Stimulated activated CD8-positive, alpha-beta memory T cell treated with anti-CD3 and anti-CD28 coated beads, Interleukin-7, amount 100 ng/mL, for 24 hours (primary cell): ENCODE measurements at regions not wholly inside any gene's neighbourhood (a gene's known extent, or its start where the extent isn't known, plus 50 kb on each side); places are given as distances from the start of the nearest gene placed in this dataset.

Experiments used
- DNase-seq: peaks from one replicate; pipeline ENCODE4 v3.0.0-alpha.2; 2020; ENCODE audit warnings: low read depth

DNA sequence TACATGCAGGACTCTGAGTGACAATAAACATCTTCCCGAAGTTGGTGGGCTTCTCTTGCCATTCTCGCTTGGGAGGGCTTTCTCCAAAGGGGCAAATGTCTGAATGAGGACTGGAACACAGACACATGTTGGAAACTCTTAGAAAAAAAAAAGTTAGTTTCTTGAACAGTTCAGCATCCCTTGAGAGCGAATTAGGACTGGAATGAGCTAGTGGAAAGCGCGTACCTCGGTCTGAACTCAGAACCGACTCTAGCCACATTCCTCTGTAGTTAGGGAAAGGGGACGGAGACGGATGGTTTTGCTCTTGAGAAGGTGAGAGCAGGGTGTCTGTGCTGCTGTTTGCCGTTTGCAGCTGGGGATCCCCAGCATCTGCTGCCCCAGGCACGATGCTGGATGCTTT is 517.3 kb downstream of the TBC1D22A start:
- DNase-seq, result no peak

DNA sequence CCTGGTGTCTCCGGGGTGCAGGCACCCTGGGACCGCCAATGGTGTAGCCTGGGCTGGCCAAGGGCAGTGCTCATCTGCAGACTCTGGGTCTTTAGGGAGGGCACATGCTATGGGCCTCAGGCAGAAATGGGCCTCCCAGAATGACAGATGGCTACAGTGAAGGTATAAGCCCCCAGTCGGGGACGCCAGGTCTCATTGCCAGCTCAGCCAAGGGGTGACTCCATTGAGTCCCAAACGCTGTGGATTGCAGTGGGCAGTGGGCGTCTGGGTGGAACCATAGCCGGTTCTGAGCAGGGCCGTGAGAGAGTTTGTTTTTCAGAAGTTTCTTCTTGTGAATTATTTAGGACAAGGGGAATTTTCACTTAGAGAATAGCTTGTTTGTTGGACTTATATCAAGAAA is 516.9 kb downstream of the TBC1D22A start:
- no peak for DNase-seq

DNA sequence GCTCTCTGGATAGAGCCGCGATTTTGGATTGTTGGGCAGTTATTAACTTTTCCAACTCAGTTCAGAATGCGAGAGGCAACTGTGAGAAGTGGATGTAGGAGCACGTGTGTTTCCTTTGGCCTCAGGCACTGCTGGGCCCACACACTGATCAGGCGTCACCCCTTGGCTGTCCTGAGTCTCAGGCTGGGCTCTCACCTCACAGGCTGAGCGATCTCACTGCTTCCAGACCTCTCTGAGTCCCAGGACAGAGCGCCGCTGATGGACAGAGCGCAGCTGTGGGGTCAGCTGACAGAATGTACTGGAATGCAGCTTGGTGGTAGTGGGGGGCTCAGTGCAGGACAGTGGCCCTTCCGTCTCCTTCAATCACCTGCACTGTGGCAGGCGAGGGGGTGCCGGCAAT is 516.2 kb downstream of the TBC1D22A start:
- DNase-seq, result no peak

DNA sequence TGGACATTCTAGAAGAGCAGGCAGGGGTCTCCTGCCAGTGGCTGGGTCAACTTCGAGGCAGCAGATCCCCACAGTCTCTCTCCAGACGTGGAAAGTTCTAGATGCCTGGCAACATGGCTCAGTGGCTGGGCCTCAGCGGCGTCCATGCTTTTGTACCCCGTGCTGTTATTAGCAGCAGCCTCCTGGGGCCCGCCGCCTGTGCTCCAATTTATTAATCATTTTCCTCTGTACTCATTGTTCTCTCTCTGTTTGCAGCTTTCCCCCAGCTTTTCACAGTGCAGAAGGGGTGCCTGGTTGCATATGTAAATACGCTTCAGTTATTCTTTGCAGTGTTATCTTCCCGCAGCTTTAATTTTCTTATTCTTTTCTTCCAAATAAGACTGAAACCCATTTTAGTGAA is 515.1 kb downstream of the TBC1D22A start:
- no peak for DNase-seq

DNA sequence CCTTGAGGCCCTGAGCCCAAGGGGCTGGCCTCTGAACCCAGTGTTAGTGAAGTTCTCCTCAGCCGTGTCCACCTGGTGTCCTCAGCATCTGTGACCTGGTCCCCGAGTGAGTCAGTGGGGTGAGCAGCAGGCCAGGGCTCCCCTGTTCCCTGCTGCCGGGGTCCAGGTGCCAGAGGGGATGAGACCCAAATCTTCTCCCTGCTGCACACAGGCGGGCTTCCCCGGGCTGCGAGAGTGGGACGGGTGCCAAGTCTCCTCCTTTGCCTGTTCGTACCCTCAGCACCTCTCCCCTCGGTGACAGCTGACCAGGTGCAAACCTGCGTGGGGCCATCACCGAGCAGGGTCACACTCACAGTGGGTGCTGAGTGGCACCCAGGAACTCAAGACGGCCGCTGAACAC is 514.5 kb downstream of the TBC1D22A start:
- DNase-seq, result no peak

DNA sequence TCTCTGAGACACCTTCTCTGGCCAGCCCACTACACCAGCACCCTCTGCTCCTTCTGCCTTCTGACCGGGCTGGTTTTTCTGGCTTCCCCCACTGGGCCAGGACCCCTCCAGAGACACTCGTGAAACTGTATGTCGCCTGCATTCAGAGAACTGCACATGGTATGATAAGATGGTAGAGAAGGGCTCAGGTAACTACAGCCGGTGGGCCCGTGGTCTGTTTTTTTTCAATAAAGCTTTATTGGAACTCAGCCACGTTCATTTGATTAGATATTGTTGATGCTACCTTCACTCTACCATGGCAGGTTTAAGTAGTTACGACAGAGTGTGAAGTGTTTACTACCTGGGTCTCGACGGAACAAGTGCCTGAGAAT is 514.0 kb downstream of the TBC1D22A start:
- DNase-seq, result no peak

DNA sequence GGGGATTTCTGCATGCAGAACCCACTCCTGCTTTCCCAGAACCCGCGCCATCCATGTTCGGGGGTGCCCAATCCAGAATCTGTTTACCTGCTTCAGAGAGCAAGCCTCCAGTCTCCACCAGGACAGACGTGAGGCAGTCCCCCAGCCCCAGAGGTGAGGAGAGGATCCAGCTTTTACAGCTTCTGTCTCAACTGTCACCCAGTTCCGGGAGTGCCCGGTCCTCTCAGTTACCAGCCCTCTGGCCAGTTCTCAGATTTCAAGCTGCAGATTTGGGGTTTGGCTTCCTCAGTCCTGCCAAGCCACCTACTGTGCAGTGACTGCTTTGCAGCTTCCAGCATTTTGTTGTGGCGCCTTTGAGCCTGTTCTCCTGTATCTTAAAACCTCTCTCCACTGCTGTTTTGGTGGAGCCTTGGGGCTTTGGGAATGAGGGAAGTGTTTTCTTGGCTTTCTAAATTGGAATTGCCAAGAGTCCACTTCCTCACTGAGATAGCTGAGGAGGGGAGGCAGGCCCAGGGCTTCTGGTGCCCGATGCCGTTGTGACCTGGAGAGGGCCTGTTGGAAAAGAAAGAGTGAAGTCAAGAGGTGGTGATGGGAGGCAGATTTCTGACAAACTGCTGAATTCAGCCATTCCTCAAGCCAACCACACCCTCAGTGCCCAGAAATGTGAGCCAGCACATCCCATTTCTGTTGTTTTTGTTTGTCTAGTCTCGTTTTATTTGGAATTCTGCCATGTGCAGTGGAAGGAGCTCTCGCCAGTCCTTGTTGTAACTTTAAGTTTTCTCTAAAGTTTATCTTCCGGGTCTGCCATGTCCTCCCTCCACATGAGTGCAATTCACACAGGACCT is 513.4 kb downstream of the TBC1D22A start:
- no peak for DNase-seq

DNA sequence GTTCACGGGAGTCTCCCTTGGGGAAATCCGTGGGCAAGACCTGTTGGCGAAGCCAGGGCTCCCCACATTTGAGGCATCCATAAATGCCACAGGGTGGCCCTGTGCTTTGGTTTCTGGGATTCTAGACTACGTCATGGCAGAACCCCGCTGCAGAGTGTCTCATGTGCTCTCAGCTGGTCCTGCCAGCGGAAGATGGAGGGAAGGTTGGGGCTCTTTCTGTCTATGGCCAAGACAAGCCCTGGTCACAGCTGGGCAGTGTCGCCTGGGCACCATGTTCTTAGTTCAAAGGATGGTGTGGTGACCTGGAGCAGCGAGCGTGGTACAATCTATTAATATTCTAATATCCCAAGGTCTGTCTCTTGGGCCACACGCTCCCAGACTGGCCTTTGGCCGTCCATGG is 511.7 kb downstream of the TBC1D22A start:
- no peak for DNase-seq

DNA sequence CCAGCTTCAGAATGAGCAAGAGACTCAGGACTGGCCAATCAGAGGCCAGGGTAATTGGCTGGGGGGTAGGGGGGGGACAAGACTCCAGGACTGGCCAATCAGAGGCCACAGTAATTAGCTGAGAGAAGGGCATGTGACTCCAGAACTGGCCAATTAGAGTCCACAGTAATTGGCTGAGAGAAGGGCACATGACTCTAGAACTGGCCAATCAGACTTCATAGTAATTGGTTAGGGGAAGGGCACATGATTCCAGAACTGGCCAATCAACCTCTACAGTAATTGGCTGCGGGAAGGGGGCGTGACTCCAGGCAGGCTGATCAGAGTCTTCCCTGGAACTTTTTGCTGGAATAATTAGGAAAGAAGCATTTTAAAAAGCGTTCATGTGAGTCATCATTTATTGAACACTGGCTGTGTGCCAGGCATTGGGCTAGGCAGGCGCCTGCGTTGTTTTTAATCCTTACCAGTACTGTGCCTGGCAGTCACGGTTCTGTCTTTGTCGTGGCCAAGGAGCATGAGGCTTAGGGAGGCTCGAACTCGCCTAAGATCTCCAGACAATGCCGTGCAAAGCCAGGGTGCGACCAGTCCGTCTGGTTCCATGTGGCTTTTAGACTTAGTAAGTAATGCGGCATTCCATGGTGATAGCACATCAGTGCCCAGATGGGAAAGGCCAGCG is 508.1 kb downstream of the TBC1D22A start:
- no peak for DNase-seq

DNA sequence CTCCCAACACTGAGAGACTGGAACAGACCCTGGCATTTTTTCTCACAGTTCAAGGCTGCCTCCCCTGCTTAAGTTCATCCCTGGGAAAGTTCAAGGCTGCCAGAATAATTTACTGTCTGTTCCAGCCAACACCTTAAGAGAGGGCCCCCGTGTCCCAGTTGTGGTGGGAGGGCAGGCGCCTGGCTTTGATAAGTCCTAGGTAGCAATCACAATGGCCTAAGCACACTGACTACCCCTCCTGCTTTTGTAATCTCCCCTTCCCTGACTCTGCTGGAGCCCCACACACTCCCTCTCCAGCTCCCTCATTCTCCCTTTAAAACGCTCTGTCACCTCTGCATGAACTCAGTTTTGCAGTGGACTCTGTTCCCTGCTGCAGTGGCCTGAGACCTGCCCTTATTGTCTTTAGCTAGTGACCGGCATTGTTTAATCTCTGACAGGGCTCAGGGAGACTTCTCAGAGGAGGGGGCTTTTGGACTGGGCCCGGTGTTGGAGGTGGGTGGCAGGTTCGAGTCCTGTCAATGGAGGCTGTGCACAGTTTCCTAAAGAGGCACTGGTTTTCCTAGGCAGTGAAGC is 507.2 kb downstream of the TBC1D22A start:
- DNase-seq, result no peak

DNA sequence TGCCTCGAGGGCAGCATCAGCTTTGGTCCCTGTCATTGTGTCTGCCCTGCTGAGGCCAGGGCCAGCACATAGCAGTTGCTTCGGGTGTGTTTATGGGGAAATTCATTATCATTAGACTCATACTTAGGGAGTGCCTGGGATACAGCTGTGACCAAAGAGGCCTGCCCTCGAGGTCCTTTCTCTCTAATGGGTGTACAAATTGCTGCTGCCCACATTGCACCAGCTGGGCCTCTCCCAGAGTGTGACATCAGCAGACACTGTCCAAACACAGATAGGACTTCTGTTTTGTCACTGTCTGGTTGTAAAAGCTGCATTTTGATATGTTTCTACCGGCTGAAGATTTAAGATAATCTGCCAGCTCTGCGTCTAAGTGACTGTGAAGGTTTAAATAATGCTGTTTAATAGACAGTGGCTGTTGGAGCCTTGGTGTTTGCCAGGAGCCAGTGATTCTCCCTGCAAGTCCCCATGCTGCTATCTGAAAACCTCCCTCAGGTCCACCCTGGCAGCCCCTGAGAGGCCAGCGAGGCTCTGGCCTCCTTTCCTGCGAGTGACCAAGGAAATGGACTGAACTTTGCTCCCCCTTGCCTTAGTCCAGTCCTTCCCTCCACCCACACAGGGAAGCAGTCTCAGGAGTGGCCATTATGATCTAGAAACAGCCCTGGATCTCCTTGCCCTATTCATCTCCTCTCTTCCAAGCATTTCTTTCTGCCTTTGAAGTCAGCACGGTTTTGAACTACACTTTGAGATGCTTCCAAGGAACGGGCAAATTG is 505.2 kb downstream of the TBC1D22A start:
- no peak for DNase-seq

DNA sequence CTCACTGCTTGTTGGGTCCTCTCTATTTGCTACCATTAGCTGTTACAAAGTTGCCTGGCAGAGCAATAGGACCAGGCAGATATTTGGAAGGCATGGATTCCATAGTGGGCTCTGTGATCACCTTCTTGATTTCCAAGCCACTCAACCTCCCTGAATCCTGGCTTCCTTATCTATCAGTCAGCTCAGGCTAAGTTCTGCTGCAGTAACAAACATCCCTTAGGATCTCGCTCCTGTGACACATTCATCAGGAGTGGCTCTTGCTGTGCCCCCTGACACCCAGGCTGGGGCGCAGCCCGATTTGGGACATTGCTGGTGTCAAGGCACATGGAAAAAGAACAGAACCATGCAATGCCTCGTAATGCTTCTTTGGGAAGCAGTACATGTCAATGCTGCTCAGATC is 503.9 kb downstream of the TBC1D22A start:
- no peak for DNase-seq

DNA sequence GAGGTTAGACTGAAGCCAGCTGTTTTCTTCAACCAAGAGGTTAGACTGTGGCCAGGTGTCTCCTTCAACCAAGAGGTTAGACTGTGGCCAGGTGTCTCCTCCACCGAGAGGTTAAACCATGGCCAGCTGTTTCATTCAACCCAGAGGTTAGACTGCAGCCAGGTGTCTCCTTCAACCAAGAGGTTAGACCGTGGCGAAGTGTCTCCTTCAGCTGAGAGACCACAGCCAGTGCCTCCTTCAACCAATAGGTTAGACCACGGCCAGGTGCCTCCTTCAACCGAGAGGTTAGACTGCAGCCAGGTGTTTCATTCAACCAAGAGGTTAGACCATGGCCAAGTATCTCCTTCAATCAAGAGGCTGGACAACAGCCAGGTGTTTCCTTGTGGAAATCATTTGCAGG is 498.1 kb downstream of the TBC1D22A start:
- no peak for DNase-seq

DNA sequence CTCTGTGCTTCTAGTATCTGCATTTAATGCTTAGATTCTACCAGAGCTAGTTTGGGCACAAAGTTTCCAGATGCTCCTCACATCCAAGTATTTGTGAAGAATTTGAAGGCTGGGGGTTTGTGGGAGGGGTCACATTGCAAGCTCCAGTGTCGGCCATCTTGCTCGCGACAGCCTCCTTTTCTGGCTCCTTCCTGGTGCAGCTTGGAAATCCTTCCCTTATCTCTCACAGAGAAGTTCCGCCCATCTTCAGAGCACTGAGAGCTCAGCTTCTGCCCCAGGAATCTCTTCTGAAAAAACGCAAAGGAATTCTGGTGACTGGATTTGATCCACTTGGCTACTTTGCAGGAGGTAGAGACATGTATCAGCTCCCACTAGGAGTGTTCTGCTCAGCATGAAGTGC is 497.5 kb downstream of the TBC1D22A start:
- DNase-seq, result no peak

DNA sequence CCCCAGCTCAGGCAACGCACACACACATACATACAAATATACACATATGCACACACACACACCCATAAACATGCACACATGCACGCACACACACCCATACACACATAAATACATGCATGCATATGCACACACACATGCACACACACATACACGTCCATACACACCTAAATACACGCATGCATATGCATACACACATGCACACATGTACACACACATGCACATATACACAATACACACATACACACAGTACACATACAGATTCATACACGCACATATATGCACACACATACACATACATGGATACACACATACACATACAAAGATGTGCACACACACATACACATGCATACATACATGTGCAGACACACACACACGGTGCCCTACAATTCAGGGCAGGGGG is 496.6 kb downstream of the TBC1D22A start:
- DNase-seq, result no peak

DNA sequence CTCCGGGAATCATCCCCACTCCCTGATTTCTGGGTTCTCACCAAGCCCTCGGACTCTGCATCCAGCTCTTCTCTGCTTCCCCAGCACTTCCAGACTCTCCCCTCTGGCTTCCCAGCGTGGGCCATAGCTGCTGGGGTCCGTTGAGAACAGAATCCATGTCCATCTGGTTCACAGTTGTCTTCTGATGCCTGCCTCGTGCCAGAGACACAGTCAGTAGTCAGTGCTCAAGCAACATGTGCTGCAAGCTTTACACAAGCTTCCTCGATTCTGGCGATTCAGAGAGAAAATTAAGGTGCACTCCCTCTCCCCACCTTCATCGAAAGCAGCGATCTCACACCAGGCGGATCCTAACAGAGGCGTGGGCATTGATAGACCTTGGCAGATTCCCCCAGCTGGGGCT is 495.5 kb downstream of the TBC1D22A start:
- no peak for DNase-seq

DNA sequence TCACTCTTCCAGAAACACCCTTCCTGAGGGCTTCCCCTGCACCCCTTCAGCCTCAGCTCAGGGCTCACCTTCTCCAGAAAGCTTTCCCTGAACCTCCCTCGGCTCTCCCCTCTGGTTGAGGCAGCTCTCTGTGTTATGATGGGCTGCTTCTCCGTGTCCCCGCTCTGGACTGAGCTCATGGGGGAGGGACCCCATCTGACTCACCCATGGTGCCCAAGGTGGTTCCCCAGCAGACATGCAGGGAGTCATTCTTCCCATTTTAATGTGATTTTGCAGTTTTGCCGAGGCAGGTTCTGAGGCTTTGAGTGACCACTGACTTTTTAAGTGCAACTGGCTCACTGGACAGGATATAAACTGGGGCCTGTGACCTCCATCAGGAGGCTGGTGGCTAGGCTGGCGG is 495.1 kb downstream of the TBC1D22A start:
- no peak for DNase-seq

DNA sequence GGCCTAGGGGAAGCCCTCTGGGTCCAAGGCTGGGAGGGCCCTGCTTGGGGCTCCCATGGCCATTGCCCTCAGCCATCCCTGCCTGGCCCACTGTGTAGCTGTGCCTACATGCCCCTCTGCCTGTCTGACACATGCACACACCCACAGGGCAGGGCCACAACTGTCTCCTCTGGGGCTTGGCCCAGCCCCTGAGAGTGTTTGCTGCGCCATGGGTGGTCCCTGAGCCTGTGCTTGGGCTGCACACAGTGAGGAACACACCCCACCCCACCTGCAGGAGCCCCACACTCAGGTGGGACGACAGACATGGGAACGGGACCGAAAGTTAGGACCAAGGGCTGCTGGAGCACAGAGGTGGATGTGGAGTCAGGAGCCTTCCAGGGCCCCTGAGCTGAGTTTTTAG is 489.5 kb downstream of the TBC1D22A start:
- DNase-seq, result no peak

DNA sequence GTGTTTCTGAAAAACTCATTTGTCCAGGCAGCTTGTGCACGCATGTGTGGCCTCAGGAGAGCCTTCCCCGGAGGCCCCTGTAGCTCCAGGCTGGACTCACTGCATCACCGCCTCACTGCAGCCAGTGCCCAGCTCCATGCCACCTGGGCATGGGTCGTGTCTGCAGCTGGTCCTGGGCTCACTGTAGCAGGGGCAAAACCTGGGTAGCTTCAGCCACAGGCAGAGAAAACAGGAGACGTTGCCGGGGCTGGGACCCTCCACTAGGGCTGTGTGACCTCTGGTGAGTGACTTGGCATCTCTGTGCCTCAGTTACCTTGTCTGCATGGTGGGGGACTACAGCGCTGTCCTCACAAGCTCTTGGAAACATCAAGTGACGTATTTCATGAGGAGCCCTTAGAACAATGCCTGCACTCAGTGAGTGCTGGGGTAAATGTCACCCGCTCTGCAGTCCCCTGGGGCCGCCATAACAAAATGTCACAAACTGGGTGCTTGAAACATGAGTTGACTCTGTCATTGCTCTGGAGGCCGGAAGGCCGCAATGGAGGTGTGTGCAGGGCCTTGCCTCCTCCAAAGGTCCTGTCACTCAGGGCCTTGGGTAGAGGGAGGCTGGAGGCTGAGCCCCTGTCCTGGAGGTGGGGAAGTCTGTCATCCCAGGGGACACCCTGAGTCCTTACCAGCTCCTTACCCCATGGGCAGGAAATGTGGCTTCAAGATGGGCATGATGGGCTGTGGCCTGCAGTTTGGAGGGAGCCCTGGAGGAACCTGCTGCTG is 488.7 kb downstream of the TBC1D22A start:
- DNase-seq, result no peak

DNA sequence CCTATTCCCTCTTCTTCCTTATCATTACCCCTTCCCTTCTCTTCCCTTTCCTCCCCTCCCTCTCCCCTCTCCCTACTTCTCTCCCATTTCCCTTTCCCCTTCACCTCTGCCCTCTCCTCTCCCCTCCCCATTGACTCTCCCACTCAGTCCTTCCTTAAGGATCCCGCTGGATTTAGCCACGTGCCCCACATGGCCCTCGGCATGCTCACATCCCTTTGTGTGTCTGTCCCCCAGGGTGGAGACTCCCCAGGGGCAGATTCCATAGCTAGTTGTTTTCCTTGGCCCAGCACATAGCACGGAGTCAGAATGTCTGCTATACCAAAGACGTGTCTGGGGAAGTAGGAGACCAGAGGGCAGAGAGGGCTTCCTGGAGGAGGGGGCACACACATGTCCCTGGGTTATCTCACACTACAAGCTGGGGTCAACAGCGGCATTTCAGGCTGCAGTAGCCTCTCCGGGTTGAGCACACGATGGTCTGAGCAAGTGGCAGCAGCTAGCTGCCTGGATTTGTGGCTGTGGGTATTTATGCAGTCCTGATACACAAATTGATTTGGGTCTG is 487.0 kb downstream of the TBC1D22A start:
- no peak for DNase-seq

DNA sequence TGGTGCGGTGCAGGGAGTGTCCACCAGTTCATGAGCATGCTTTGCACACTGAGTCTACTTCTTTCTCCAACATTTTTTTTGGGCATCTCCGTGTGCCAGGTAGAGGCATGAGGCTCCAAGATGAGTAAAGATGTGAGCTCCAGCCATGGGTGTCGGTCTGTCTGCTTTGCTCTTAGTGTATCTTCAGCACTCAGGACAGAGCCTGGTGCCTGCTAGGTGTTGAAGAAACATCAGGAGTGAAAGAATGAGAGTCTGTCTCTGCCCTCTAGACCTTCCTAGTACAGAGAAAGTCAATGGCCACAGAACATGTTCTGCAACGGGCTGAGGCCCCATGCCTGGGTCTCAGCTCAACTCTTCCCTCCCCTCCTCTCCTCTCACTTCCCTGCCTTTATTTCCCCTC is 486.5 kb downstream of the TBC1D22A start:
- no peak for DNase-seq
